CD4-positive, alpha-beta T cell treated with Interleukin-1 beta for 1 hour (primary cell): ENCODE measurements at regions not wholly inside any gene's neighbourhood (a gene's known extent, or its start where the extent isn't known, plus 50 kb on each side); places are given as distances from the start of the nearest gene placed in this dataset.

Experiments
- DNase-seq, 2 donors: peaks; one replicate each; pipeline ENCODE4 v3.0.0-alpha.2; 2020 to 2022

DNA sequence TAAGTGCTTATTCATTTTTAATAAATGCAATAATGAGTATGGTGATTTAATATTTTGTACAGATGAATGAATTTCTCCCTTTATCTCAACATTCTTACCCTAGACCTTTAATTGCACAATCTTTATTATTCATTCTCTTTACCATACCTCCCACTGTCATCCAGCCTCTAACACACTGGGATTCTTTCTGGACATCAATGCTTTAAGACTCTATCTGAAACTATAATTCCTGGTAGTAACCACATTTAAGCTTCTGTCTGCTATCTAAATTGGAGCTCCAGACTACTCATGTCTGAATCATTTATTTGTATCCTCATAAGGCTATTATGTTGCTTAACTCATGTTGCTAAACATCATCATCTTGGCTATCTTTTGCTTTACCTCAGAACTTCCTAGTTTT lies 270.2 kb downstream of the ALG10B start:
- DNase-seq: no peak

DNA sequence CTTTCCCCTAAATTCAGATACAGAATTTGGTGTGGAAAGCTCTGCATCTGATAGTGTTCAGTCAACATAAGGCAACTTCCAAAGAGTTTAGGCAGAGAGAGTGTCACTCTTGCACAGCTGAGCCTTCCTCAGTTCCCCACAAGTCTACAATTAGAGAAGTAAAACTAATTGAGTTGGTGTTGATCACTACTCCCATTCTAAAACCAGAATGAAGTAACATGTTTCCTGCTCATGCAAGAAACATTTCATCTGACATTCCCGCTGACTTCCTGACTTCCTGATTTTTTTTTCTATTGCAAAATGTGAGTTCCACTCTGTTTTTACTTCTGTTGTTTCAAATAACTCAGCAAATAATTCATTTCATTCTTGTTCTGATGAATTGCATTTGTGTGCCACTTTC lies 271.0 kb downstream of the ALG10B start:
- DNase-seq: no peak

GRCh38 chr12:38588624-38589305 lies 272.2 kb downstream of the ALG10B start:
- no peak for DNase-seq

GRCh38 chr12:38589306-38589632 lies 272.7 kb downstream of the ALG10B start:
- DNase-seq: no peak

- DNase-seq: no peak
Observed at GRCh38 chr12:38601949-38602348, 285.4 kb downstream of the ALG10B start.
